Ascending aorta (tissue), 2 donors: ENCODE measurements at regions not wholly inside any gene's neighbourhood (a gene's known extent, or its start where the extent isn't known, plus 50 kb on each side); places are given as distances from the start of the nearest gene placed in this dataset.

Experiments
- DNase-seq, 2 donors: peaks; one replicate each; pipeline ENCODE4 v3.0.0-alpha.2; 2019; ENCODE audit warnings: low spot score in 2 of 2
- H3K27ac ChIP-seq, 2 donors: fragments of 200-600 bp; sonication (generic); one replicate each; pipeline ENCODE4 v1.5.1; 2016 to 2017; ENCODE audit warnings: mild to moderate bottlenecking in 1 of 2
- H3K27me3 ChIP-seq: fragments of 200-600 bp; sonication (generic); one replicate; pipeline ENCODE4 v1.5.1; 2017
- H3K36me3 ChIP-seq, 2 donors: fragments of 200-600 bp; sonication (generic); one replicate each; pipeline ENCODE4 v1.5.1; 2016
- H3K4me1 ChIP-seq, 2 donors: fragments of 200-600 bp; sonication (generic); one replicate each; pipeline ENCODE4 v1.5.1; 2016 to 2017; ENCODE audit warnings: mild to moderate bottlenecking in 1 of 2
- H3K4me3 ChIP-seq, 2 donors: fragments of 200-600 bp; sonication (generic); one replicate each; pipeline ENCODE4 v1.5.1; 2016 to 2017; ENCODE audit warnings: mild to moderate bottlenecking in 1 of 2
- H3K9me3 ChIP-seq, 2 donors: fragments of 200-600 bp; sonication (generic); one replicate each; pipeline ENCODE4 v1.5.1; 2016
- CTCF ChIP-seq, 3 experiments: fragments of 200-600 bp in 2 of 3; fragments of 450-650 bp in 1 of 3; sonication (generic) in 2 of 3; IDR thresholded peaks; one replicate each; pipeline ENCODE4 v1.5.1; 2016 to 2019; ENCODE audit warnings: antibody characterized with exemption in 3 of 3, mild to moderate bottlenecking in 1 of 3, moderate library complexity in 1 of 3
- intact Hi-C: fragments of 100-400 bp; cut with DNase I; formaldehyde crosslinking; loops from one replicate; pipeline ENCODE4 v1.15.1; 2023

GRCh38 chr2:53018825-53019425, 748.7 kb upstream of the CHAC2 start:
- Histone ChIP-seq H3K9me3 (no peaks in the 10 kb centered on the region), H3K36me3 (no peaks in the 10 kb centered on the region), H3K27me3 (no peaks in the 10 kb centered on the region), H3K4me1 (no peaks in the 10 kb centered on the region), H3K27ac (no peak overlapping the region), H3K4me3 (no peak overlapping the region)
- no peak for DNase-seq
- TF ChIP-seq CTCF (IDR thresholded peaks at IDR 0.05): no peak
- intact Hi-C loops: no loop called here

- Histone ChIP-seq H3K36me3 (no peaks in the 10 kb centered on the region), H3K9me3 (no peaks in the 10 kb centered on the region), H3K27me3 (no peaks in the 10 kb centered on the region), H3K4me3 (no peak overlapping the region), H3K4me1 (no peaks in the 10 kb centered on the region), H3K27ac (no peak overlapping the region)
- DNase-seq: no peak
- TF ChIP-seq CTCF (IDR thresholded peaks at IDR 0.05): no peak
- intact Hi-C loops: no loop called here
Measured at GRCh38 chr2:53006980-53007379, 760.6 kb upstream of the CHAC2 start.

DNA sequence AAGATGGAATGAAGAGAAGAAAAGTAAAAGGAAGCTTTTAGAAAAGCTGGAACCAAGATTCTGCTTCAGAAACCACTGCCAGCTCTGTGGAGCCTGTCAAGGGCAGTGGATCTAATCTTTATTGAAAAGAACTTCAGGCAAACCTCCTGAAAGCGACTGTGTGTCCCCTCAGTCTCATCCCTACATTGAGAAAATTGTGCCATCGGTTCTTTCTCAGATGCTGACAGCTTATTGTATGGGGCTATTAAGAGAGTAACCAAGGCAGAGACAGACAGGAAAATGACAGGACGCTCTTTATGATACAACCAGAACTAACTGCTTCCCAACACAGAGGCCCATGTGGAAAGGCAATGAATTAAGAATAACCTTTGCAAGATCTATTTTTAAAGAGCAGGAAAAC, 763.2 kb upstream of the CHAC2 start:
- no peaks in the 10 kb centered on the region for H3K36me3 ChIP-seq
- intact Hi-C loops: no loop called here
- TF ChIP-seq CTCF (IDR thresholded peaks at IDR 0.05): no peak
- H3K4me3 ChIP-seq: no peak overlapping the region
- H3K9me3 ChIP-seq: no peaks in the 10 kb centered on the region
- DNase-seq: no peak
- no peaks in the 10 kb centered on the region for H3K4me1 ChIP-seq
- no peaks in the 10 kb centered on the region for H3K27me3 ChIP-seq
- no peak overlapping the region for H3K27ac ChIP-seq

DNA sequence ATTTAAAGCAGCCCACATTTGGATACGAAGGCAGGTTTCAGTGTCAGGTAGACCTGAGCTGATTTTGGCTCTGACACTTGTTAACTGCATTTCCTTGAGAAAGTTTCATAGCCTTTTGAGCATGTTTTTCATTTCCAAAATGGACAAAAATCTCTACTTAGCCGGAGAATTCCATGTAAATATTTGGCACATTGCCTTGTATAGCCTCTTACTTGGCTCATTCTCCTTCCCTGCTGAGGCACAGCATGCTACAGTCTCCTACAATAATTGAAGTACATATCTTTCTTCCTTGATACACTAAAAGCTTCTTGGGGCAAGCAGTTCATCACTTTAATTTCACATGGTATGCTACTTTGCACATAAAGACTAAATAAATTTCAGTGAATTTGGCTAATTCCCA, 772.2 kb upstream of the CHAC2 start:
- H3K4me3 ChIP-seq: no peak overlapping the region
- H3K4me1 ChIP-seq: no peaks in the 10 kb centered on the region
- TF ChIP-seq CTCF (IDR thresholded peaks at IDR 0.05): no peak
- no peaks in the 10 kb centered on the region for H3K9me3 ChIP-seq
- DNase-seq: no peak
- H3K36me3 ChIP-seq: no peaks in the 10 kb centered on the region
- no peaks in the 10 kb centered on the region for H3K27me3 ChIP-seq
- H3K27ac ChIP-seq: no peak overlapping the region
- intact Hi-C loops: no loop called here

GRCh38 chr2:52976143-52976949, 791.3 kb upstream of the CHAC2 start:
- H3K27me3 ChIP-seq: no peaks in the 10 kb centered on the region
- H3K4me1 ChIP-seq: no peaks in the 10 kb centered on the region
- no peak for DNase-seq
- intact Hi-C loops: no loop called here
- no peak overlapping the region for H3K4me3 ChIP-seq
- peak in 2 of 3 experiments; percentile 7 to 32 for TF ChIP-seq CTCF (IDR thresholded peaks at IDR 0.05)
- no peak overlapping the region for H3K27ac ChIP-seq
- no peaks in the 10 kb centered on the region for H3K9me3 ChIP-seq
- H3K36me3 ChIP-seq: no peaks in the 10 kb centered on the region
